ENCODE measurements at regions not wholly inside any gene's neighbourhood (a gene's known extent, or its start where the extent isn't known, plus 50 kb on each side); places are given as distances from the start of the nearest gene placed in this dataset.
A peak's percentile ranks its signal among the peaks of the same experiment; 100 is the strongest.

- Histone ChIP-seq H3K4me1 (ENCODE audit: control insufficient read depth, insufficient read depth, low read length) (no peaks in the 10 kb centered on the region), H3K9me3 (ENCODE audit: control insufficient read depth, insufficient read depth, low read depth, low read length) (no peaks in the 10 kb centered on the region), H3K36me3 (ENCODE audit: control insufficient read depth in 2 of 2, insufficient read depth in 1 of 2, low read length in 2 of 2) (no peaks in the 10 kb centered on the region), H3K27ac (ENCODE audit: extremely low read depth, low read depth, low read length) (no peak overlapping the region), H3K4me3 (ENCODE audit: low read depth, low read length) (no peak overlapping the region)
- ChIA-PET POLR2A (no interaction called here), CTCF (no interaction called here)
- no peak for TF ChIP-seq ZNF416 (tag by site-specific recombination; IDR thresholded peaks at IDR 0.05)
- TF ChIP-seq ZNF530 (tag by site-specific recombination; IDR thresholded peaks at IDR 0.05; ENCODE audit: low read depth) = peak; percentile 92; the same call in 1 of the 2 replicates
- TF ChIP-seq, protein P1, sequence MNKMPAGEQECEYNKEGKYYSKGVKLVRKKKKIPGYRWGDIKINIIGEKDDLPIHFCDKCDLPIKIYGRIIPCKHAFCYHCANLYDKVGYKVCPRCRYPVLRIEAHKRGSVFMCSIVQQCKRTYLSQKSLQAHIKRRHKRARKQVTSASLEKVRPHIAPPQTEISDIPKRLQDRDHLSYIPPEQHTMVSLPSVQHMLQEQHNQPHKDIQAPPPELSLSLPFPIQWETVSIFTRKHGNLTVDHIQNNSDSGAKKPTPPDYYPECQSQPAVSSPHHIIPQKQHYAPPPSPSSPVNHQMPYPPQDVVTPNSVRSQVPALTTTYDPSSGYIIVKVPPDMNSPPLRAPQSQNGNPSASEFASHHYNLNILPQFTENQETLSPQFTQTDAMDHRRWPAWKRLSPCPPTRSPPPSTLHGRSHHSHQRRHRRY (tag by site-specific recombination; IDR thresholded peaks at IDR 0.05) = no peak
These were observed 133.7 kb upstream of the EEF2KMT start for GRCh38 chr16:5231246-5231759.

GRCh38 chr16:5228369-5228768 is 130.8 kb upstream of the EEF2KMT start:
- CTCF ChIA-PET = no interaction called here
- POLR2A ChIA-PET = no interaction called here
- Histone ChIP-seq H3K9me3 (ENCODE audit: control insufficient read depth, insufficient read depth, low read depth, low read length) (no peaks in the 10 kb centered on the region), H3K36me3 (ENCODE audit: control insufficient read depth in 2 of 2, insufficient read depth in 1 of 2, low read length in 2 of 2) (no peaks in the 10 kb centered on the region), H3K27ac (ENCODE audit: extremely low read depth, low read depth, low read length) (no peak overlapping the region), H3K4me1 (ENCODE audit: control insufficient read depth, insufficient read depth, low read length) (no peaks in the 10 kb centered on the region), H3K4me3 (ENCODE audit: low read depth, low read length) (no peak overlapping the region)
- TF ChIP-seq ZNF837 (tag by site-specific recombination; IDR thresholded peaks at IDR 0.05) (no peak), ZNF621 (tag by site-specific recombination; IDR thresholded peaks at IDR 0.05) (no peak), ZNF184 (tag by site-specific recombination; IDR thresholded peaks at IDR 0.05) (no peak), ZNF776 (tag by site-specific recombination; IDR thresholded peaks at IDR 0.05; ENCODE audit: borderline replicate concordance) (no peak), ZNF239 (tag by site-specific recombination; IDR thresholded peaks at IDR 0.05) (no peak), ZSCAN4 (tag by site-specific recombination; IDR thresholded peaks at IDR 0.05) (no peak), KLF10 (tag by site-specific recombination; IDR thresholded peaks at IDR 0.05) (no peak), ZNF248 (tag by site-specific recombination; IDR thresholded peaks at IDR 0.05) (no peak), ZNF513 (tag by site-specific recombination; IDR thresholded peaks at IDR 0.05) (no peak), ZNF366 (tag by site-specific recombination; conservative IDR thresholded peaks at IDR 0.05) (0 out of 2 replicates have a peak, but pooled peaks have one; percentile 15), ZNF202 (tag by site-specific recombination; IDR thresholded peaks at IDR 0.05; ENCODE audit: borderline replicate concordance) (no peak), ZEB2 (tag by site-specific recombination; IDR thresholded peaks at IDR 0.05) (no peak), ZNF140 (tag by site-specific recombination; IDR thresholded peaks at IDR 0.05) (no peak), ZNF10 (tag by site-specific recombination; IDR thresholded peaks at IDR 0.05) (no peak)
- TF ChIP-seq, protein P2, sequence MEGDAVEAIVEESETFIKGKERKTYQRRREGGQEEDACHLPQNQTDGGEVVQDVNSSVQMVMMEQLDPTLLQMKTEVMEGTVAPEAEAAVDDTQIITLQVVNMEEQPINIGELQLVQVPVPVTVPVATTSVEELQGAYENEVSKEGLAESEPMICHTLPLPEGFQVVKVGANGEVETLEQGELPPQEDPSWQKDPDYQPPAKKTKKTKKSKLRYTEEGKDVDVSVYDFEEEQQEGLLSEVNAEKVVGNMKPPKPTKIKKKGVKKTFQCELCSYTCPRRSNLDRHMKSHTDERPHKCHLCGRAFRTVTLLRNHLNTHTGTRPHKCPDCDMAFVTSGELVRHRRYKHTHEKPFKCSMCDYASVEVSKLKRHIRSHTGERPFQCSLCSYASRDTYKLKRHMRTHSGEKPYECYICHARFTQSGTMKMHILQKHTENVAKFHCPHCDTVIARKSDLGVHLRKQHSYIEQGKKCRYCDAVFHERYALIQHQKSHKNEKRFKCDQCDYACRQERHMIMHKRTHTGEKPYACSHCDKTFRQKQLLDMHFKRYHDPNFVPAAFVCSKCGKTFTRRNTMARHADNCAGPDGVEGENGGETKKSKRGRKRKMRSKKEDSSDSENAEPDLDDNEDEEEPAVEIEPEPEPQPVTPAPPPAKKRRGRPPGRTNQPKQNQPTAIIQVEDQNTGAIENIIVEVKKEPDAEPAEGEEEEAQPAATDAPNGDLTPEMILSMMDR (tag by site-specific recombination; IDR thresholded peaks at IDR 0.05) = no peak
- TF ChIP-seq, protein P3, sequence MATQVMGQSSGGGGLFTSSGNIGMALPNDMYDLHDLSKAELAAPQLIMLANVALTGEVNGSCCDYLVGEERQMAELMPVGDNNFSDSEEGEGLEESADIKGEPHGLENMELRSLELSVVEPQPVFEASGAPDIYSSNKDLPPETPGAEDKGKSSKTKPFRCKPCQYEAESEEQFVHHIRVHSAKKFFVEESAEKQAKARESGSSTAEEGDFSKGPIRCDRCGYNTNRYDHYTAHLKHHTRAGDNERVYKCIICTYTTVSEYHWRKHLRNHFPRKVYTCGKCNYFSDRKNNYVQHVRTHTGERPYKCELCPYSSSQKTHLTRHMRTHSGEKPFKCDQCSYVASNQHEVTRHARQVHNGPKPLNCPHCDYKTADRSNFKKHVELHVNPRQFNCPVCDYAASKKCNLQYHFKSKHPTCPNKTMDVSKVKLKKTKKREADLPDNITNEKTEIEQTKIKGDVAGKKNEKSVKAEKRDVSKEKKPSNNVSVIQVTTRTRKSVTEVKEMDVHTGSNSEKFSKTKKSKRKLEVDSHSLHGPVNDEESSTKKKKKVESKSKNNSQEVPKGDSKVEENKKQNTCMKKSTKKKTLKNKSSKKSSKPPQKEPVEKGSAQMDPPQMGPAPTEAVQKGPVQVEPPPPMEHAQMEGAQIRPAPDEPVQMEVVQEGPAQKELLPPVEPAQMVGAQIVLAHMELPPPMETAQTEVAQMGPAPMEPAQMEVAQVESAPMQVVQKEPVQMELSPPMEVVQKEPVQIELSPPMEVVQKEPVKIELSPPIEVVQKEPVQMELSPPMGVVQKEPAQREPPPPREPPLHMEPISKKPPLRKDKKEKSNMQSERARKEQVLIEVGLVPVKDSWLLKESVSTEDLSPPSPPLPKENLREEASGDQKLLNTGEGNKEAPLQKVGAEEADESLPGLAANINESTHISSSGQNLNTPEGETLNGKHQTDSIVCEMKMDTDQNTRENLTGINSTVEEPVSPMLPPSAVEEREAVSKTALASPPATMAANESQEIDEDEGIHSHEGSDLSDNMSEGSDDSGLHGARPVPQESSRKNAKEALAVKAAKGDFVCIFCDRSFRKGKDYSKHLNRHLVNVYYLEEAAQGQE (tag by site-specific recombination; IDR thresholded peaks at IDR 0.05) = peak; percentile 93
- TF ChIP-seq, protein P4, sequence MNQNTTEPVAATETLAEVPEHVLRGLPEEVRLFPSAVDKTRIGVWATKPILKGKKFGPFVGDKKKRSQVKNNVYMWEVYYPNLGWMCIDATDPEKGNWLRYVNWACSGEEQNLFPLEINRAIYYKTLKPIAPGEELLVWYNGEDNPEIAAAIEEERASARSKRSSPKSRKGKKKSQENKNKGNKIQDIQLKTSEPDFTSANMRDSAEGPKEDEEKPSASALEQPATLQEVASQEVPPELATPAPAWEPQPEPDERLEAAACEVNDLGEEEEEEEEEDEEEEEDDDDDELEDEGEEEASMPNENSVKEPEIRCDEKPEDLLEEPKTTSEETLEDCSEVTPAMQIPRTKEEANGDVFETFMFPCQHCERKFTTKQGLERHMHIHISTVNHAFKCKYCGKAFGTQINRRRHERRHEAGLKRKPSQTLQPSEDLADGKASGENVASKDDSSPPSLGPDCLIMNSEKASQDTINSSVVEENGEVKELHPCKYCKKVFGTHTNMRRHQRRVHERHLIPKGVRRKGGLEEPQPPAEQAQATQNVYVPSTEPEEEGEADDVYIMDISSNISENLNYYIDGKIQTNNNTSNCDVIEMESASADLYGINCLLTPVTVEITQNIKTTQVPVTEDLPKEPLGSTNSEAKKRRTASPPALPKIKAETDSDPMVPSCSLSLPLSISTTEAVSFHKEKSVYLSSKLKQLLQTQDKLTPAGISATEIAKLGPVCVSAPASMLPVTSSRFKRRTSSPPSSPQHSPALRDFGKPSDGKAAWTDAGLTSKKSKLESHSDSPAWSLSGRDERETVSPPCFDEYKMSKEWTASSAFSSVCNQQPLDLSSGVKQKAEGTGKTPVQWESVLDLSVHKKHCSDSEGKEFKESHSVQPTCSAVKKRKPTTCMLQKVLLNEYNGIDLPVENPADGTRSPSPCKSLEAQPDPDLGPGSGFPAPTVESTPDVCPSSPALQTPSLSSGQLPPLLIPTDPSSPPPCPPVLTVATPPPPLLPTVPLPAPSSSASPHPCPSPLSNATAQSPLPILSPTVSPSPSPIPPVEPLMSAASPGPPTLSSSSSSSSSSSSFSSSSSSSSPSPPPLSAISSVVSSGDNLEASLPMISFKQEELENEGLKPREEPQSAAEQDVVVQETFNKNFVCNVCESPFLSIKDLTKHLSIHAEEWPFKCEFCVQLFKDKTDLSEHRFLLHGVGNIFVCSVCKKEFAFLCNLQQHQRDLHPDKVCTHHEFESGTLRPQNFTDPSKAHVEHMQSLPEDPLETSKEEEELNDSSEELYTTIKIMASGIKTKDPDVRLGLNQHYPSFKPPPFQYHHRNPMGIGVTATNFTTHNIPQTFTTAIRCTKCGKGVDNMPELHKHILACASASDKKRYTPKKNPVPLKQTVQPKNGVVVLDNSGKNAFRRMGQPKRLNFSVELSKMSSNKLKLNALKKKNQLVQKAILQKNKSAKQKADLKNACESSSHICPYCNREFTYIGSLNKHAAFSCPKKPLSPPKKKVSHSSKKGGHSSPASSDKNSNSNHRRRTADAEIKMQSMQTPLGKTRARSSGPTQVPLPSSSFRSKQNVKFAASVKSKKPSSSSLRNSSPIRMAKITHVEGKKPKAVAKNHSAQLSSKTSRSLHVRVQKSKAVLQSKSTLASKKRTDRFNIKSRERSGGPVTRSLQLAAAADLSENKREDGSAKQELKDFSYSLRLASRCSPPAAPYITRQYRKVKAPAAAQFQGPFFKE (tag by site-specific recombination; IDR thresholded peaks at IDR 0.05; ENCODE audit: borderline replicate concordance) = no peak

All from HEK293 (cell line).